ENCODE measurements at regions not wholly inside any gene's neighbourhood (a gene's known extent, or its start where the extent isn't known, plus 50 kb on each side); places are given as distances from the start of the nearest gene placed in this dataset.

GRCh38 chr13:59047546-59047945, 1116.2 kb downstream of the DIAPH3 start (continued):
- no peak for TF ChIP-seq ATF4 (CRISPR knock-in tag; IDR thresholded peaks at IDR 0.05)
- no peak for TF ChIP-seq THAP7 (CRISPR knock-in tag; IDR thresholded peaks at IDR 0.05)

GRCh38 chr13:59061621-59062020, 1102.1 kb downstream of the DIAPH3 start:
- no peak overlapping the region for H3K27ac ChIP-seq (ENCODE audit: extremely low read length, insufficient read depth, low read length)
- intact Hi-C loops (cut with micrococcal nuclease; ENCODE audit: unreplicated experiment) (no loop called here), in situ Hi-C loops (cut with HindIII; ENCODE audit: extremely low pct_ligation_motif_present, low pct_unique_long_range_greater_than_20kb) (no loop called here)
- H3K4me3 ChIP-seq (replicated peaks in 1 of 3; ENCODE audit: insufficient read depth in 1 of 3, low read depth in 2 of 3, low read length in 3 of 3): no peak overlapping the region
- ATAC-seq (no peak), FAIRE-seq (no peak), DNase-seq (ENCODE audit: low spot score) (no peak)
- H3K4me1 ChIP-seq (ENCODE audit: insufficient read depth, low read length): peaks cover 11% of the 10 kb centered on the region; the same call in 1 of the 2 replicates
- no peak for TF ChIP-seq CCDC6 (CRISPR knock-in tag; IDR thresholded peaks at IDR 0.05)
- no peak for TF ChIP-seq ZNF20 (CRISPR knock-in tag; IDR thresholded peaks at IDR 0.05)
- TF ChIP-seq ZNF747 (CRISPR knock-in tag; IDR thresholded peaks at IDR 0.05; ENCODE audit: borderline replicate concordance): no peak
- TF ChIP-seq TP53 (CRISPR knock-in tag; conservative IDR thresholded peaks at IDR 0.05): no peak
- TF ChIP-seq HMGA1 (CRISPR knock-in tag; conservative IDR thresholded peaks at IDR 0.05): no peak
- no peak for TF ChIP-seq POLR2AphosphoS2 (IDR thresholded peaks at IDR 0.05; ENCODE audit: low read depth, low read length)
- TF ChIP-seq ZNF652 (CRISPR knock-in tag; IDR thresholded peaks at IDR 0.05; ENCODE audit: borderline replicate concordance, low read depth): no peak
- peak; percentile 87 for TF ChIP-seq MAFF (IDR thresholded peaks at IDR 0.05; ENCODE audit: low read depth, low read length)
- no peak for TF ChIP-seq ZNF543 (CRISPR knock-in tag; IDR thresholded peaks at IDR 0.05)
- peak; percentile 83 to 91 for TF ChIP-seq MAFK (conservative IDR thresholded peaks at IDR 0.05 in 1 of 2, IDR thresholded peaks at IDR 0.05 in 1 of 2; ENCODE audit: low read length in 2 of 2)
- TF ChIP-seq ZNF441 (CRISPR knock-in tag; IDR thresholded peaks at IDR 0.05; ENCODE audit: borderline replicate concordance): no peak
- TF ChIP-seq GATAD1 (CRISPR knock-in tag; IDR thresholded peaks at IDR 0.05): no peak
- no peak overlapping the region for H2AFZ ChIP-seq (ENCODE audit: low read length)
- POLR2A ChIA-PET: no interaction called here
- H3K27me3 ChIP-seq (ENCODE audit: control insufficient read depth in 1 of 2, insufficient read depth in 2 of 2, low read length in 2 of 2): no peaks in the 10 kb centered on the region
- CTCF ChIA-PET (ENCODE audit: low intra/inter-chr PET ratio, low total read pairs): no interaction called here
- H3K9ac ChIP-seq (ENCODE audit: insufficient read depth, low read depth, low read length): no peak overlapping the region
- BruUV-seq (replicated peaks): no TSS peak
- H3K4me2 ChIP-seq (ENCODE audit: low read depth, low read length): no peak overlapping the region
- no peaks in the 10 kb centered on the region for H4K20me1 ChIP-seq (ENCODE audit: insufficient read depth, low read length)
- 36% methylated on average over 1 of the region's 1 CpG for WGBS (ENCODE audit: low lambda C conversion rate)
- H3K79me2 ChIP-seq (ENCODE audit: insufficient read depth, low read length): no peaks in the 10 kb centered on the region
- H3K9me3 ChIP-seq (ENCODE audit: low read length): no peaks in the 10 kb centered on the region
- H3K36me3 ChIP-seq (replicated peaks in 1 of 2; ENCODE audit: control insufficient read depth in 1 of 2, insufficient read depth in 2 of 2, low read length in 2 of 2): no peaks in the 10 kb centered on the region

Measured in HepG2 (cell line).